K562 (cell line): ENCODE measurements at regions not wholly inside any gene's neighbourhood (a gene's known extent, or its start where the extent isn't known, plus 50 kb on each side); places are given as distances from the start of the nearest gene placed in this dataset.

Source experiments
- ATAC-seq: fragments of 200-7000 bp; cut with Tn5 transposase; 3 replicates; pipeline ENCODE4 v1.9.1; 2020; ENCODE audit warnings: moderate library complexity
- BruUV-seq: library from RNA; stranded (reverse); fragments of 400-500 nt; replicated peaks from 2 replicates; lab custom pipeline; 2021; lab: Mats Ljungman, UMichigan
- CTCF ChIA-PET: fragments of 300-600 bp; formaldehyde crosslinking; extraction: SDS; loops from one replicate; lab custom pipeline; 2021; ENCODE audit warnings: low intra/inter-chr PET ratio; lab: Yijun Ruan, JAX
- POLR2A ChIA-PET: fragments of 300-600, 350-650 bp; sonication (Branson Sonifier 250); formaldehyde crosslinking; extraction: SDS; loops from one replicate; lab custom pipeline; 2021; ENCODE audit warnings: antibody characterized with exemption, inconsistent platforms; lab: Yijun Ruan, JAX
- DNase-seq, 4 experiments: peaks; one replicate each; pipeline versions ENCODE4 v3.0.0 to v3.0.0-alpha.2; 2011 to 2018; ENCODE audit warnings: low spot score in 3 of 4, mixed read lengths in 3 of 4; ENCODE audit errors: extremely low read depth in 1 of 4
- FAIRE-seq: peaks from 2 replicates; lab custom pipeline; 2011; peaks lifted over from hg19 to GRCh38; lab: Jason Lieb, UNC
- H2AFZ ChIP-seq: 2 replicates; pipeline ENCODE4 v1.6.0; 2011; ENCODE audit warnings: low read depth, low read length, control low read depth, inconsistent platforms
- H3K27ac ChIP-seq: fragments of 200-600 bp; 3 replicates; pipeline ENCODE4 v1.8.0; 2011; ENCODE audit warnings: low read depth, mild to moderate bottlenecking, control low read depth, inconsistent platforms, low read length, moderate library complexity, mixed read lengths; ENCODE audit errors: extremely low read depth
- H3K27me3 ChIP-seq, 2 experiments: fragments of 300-600 bp in 1 of 2; 2 replicates in 1 of 2; 3 replicates in 1 of 2; pipeline versions ENCODE4 v1.6.0 to v1.8.0; 2011; ENCODE audit warnings: inconsistent platforms in 2 of 2, low read length in 2 of 2, mild to moderate bottlenecking in 1 of 2, mixed read lengths in 1 of 2, moderate library complexity in 1 of 2; ENCODE audit not compliant: control insufficient read depth in 2 of 2, insufficient read depth in 2 of 2
- H3K36me3 ChIP-seq: fragments of 300-600 bp; 3 replicates; pipeline ENCODE4 v1.8.0; 2011; ENCODE audit warnings: mild to moderate bottlenecking, low read length, inconsistent platforms; ENCODE audit not compliant: control insufficient read depth, insufficient read depth
- H3K4me1 ChIP-seq, 2 experiments: fragments of 200-600 bp in 1 of 2; replicated peaks in 1 of 2; 2 replicates in 1 of 2; 3 replicates in 1 of 2; pipeline versions ENCODE4 v1.5.1 to v1.8.0; 2011; ENCODE audit warnings: inconsistent platforms in 2 of 2, low read length in 2 of 2, mild to moderate bottlenecking in 1 of 2, mixed read lengths in 1 of 2, moderate library complexity in 1 of 2; ENCODE audit not compliant: control insufficient read depth in 2 of 2, insufficient read depth in 2 of 2
- H3K4me2 ChIP-seq: 2 replicates; pipeline ENCODE4 v1.6.1; 2011; ENCODE audit warnings: low read length, control low read depth, inconsistent platforms, mixed read lengths; ENCODE audit not compliant: insufficient read depth
- H3K4me3 ChIP-seq: fragments of 200-600 bp; sonication (generic), shearing (Covaris generic); 2 replicates; pipeline ENCODE4 v1.5.1; 2016; ENCODE audit warnings: control low read depth, inconsistent platforms
- H3K79me2 ChIP-seq: fragments of 200-600 bp; 3 replicates; pipeline ENCODE4 v1.8.0; 2011; ENCODE audit warnings: low read length, inconsistent platforms; ENCODE audit not compliant: control insufficient read depth, insufficient read depth
- H3K9ac ChIP-seq, 2 experiments: 2 replicates each; pipeline versions ENCODE4 v1.6.0 to v1.6.1; 2011; ENCODE audit warnings: low read depth in 2 of 2, low read length in 2 of 2, control low read depth in 1 of 2, inconsistent platforms in 1 of 2, mild to moderate bottlenecking in 1 of 2, mixed read lengths in 1 of 2; ENCODE audit not compliant: insufficient read depth in 1 of 2
- H3K9me1 ChIP-seq: one replicate; pipeline ENCODE4 v1.6.0; 2011; ENCODE audit warnings: inconsistent platforms, mild to moderate bottlenecking, low read length, moderate library complexity; ENCODE audit not compliant: control insufficient read depth, insufficient read depth
- H3K9me3 ChIP-seq: replicated peaks from 2 replicates; pipeline ENCODE4 v1.5.1; 2011; ENCODE audit warnings: low read depth, low read length, inconsistent platforms; ENCODE audit not compliant: control insufficient read depth, insufficient read depth
- H4K20me1 ChIP-seq: replicated peaks from 2 replicates; pipeline ENCODE4 v1.6.1; 2011; ENCODE audit warnings: low read length, inconsistent platforms, mixed read lengths; ENCODE audit not compliant: control insufficient read depth, insufficient read depth
- C11orf30 ChIP-seq: fragments of 450-650 bp; IDR thresholded peaks from 2 replicates; pipeline ENCODE4 v1.6.1; 2016; ENCODE audit warnings: low read depth, mild to moderate bottlenecking
- CXXC5 ChIP-seq: fragments of 250-450 bp; sonication (Bioruptor Pico); IDR thresholded peaks from 2 replicates; pipeline ENCODE4 v1.8.0; 2022; ENCODE audit warnings: inconsistent platforms, mild to moderate bottlenecking, moderate library complexity
- GABPB1 ChIP-seq: sonication (generic); formaldehyde crosslinking; IDR thresholded peaks from 2 replicates; pipeline ENCODE4 v1.8.0; 2022; ENCODE audit warnings: mild to moderate bottlenecking, missing genetic modification reagents
- IRF2 ChIP-seq: sonication (generic); formaldehyde crosslinking; IDR thresholded peaks from 2 replicates; pipeline ENCODE4 v1.8.1; 2022; ENCODE audit warnings: mild to moderate bottlenecking, missing genetic modification reagents
- NR2C2 ChIP-seq, 2 experiments: fragments of 200-800 bp in 1 of 2; sonication (Bioruptor generic) in 1 of 2; sonication (generic) in 1 of 2; formaldehyde crosslinking in 1 of 2; IDR thresholded peaks; 2 replicates each; pipeline versions ENCODE4 v1.6.1 to v1.8.0; 2016 to 2022; ENCODE audit warnings: mild to moderate bottlenecking in 1 of 2, missing compliant biosample characterization in 1 of 2, missing genetic modification characterization in 1 of 2, missing genetic modification reagents in 1 of 2
- RAD51 ChIP-seq: fragments of 450-650 bp; IDR thresholded peaks from 2 replicates; pipeline ENCODE4 v1.7.1; 2016; ENCODE audit warnings: low read depth, mild to moderate bottlenecking, borderline replicate concordance
- SIN3A ChIP-seq, 2 experiments: fragments of 150-350 bp in 1 of 2; IDR thresholded peaks; 2 replicates each; pipeline ENCODE4 v1.6.1; 2011 to 2016; ENCODE audit warnings: borderline replicate concordance in 2 of 2, low read depth in 2 of 2, low read length in 2 of 2, mild to moderate bottlenecking in 2 of 2, moderate library complexity in 2 of 2; ENCODE audit not compliant: control insufficient read depth in 1 of 2
- SMAD1 ChIP-seq: fragments of 150-350 bp; IDR thresholded peaks from 2 replicates; pipeline ENCODE4 v1.6.1; 2014; ENCODE audit warnings: low read length, low read depth; ENCODE audit not compliant: partially characterized antibody
- TAF15 ChIP-seq: fragments of 200-400 bp; formaldehyde crosslinking; IDR thresholded peaks from 2 replicates; pipeline ENCODE4 v1.6.1; 2017; ENCODE audit warnings: mild to moderate bottlenecking, low read depth, low read length, moderate library complexity
- ZNF586 ChIP-seq: fragments of 450-650 bp; formaldehyde crosslinking; conservative IDR thresholded peaks from 2 replicates; pipeline ENCODE4 v1.4.0; 2020; ENCODE audit warnings: mild to moderate bottlenecking, moderate library complexity
- ZNF79 ChIP-seq: fragments of 250-450 bp; sonication (Bioruptor Pico); IDR thresholded peaks from 2 replicates; pipeline ENCODE4 v1.4.0; 2020; ENCODE audit warnings: low read depth, mild to moderate bottlenecking, moderate library complexity
- ZZZ3 ChIP-seq: fragments of 450-650 bp; IDR thresholded peaks from 2 replicates; pipeline ENCODE4 v1.6.1; 2016; ENCODE audit warnings: antibody characterized with exemption, mild to moderate bottlenecking, moderate library complexity
- WGBS: fragments of 100-300 bp; shearing (Covaris generic); methylation state at CpG from one replicate; pipeline ENCODE4 v1.1.6; 2016; ENCODE audit warnings: low coverage, mixed read lengths; ENCODE audit not compliant: insufficient coverage; ENCODE audit errors: missing lambda C conversion rate; 5-methylcytosine and 5-hydroxymethylcytosine counted together
- in situ Hi-C: fragments of 300-500 bp; cut with MboI; formaldehyde crosslinking; loops from 4 replicates; pipeline ENCODE4 v1.15.0; 2018; ENCODE audit warnings: inconsistent platforms, mixed read lengths
- intact Hi-C: fragments of 100-400 bp; cut with micrococcal nuclease; formaldehyde crosslinking; loops from 2 replicates; pipeline ENCODE4 v1.14.2; 2022
- TF ChIP-seq, protein P1 (sequence below): sonication (generic); formaldehyde crosslinking; IDR thresholded peaks from 2 replicates; pipeline ENCODE4 v1.8.1; 2023; ENCODE audit warnings: missing genetic modification reagents, mild to moderate bottlenecking, borderline replicate concordance

DNA sequence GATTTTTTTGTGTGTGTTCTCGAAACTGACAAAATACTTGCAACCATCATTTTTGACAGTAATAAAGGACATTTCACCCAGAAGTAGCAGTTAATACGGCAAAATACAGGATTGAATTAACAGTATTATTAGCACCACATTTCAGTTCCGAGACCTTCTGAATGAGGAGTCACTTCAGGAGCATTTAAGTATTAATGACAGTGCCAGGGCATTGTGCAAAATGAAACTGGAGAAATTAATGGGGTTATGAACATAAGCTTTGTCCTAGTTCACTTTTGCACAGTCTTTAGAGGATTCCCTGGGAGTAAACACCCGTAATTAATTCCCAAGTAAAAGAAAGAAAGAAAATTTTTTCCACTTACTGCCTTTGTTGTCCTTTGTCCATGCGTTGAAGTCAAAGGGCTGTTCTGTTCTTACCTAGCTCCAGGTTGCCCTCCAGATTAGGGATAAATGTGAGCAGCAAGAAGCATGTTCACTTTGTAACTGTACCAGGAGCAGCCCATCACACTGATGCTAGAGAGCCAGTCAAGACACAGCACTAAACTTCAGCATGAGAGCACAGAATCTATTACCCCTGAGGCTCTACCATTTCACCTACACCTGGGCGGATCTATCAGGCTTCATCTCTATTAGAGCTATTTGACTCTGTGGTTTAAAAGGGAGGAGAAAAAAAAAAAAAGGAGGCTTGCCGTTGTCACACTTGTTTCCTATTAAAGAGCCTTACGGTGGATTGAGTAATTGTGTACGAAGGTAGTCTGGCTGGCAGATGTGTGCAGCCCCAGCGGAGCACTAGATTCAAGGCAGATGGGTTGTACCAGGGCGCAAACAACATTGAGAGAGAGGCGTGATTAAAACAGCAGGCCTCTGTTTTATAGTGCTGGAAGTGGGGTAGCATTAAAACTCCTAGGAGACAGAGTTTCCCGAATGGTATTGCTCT is 297.8 kb upstream of the SEMA3A start:
- Histone ChIP-seq H3K4me1 (no peaks in the 10 kb centered on the region), H3K27ac (no peak overlapping the region), H3K36me3 (no peaks in the 10 kb centered on the region), H3K9me1 (no peaks in the 10 kb centered on the region), H3K79me2 (no peaks in the 10 kb centered on the region), H4K20me1 (no peaks in the 10 kb centered on the region), H3K9ac (no peak overlapping the region), H3K4me3 (no peak overlapping the region), H3K9me3 (no peaks in the 10 kb centered on the region), H2AFZ (no peak overlapping the region)
- FAIRE-seq, result no peak
- no peak for ATAC-seq
- CTCF ChIA-PET, result interaction anchor here (1.2 to 3.6 kb wide), 2 partner anchors 526 to 530 kb away, joined by 3 to 38 read pairs; no protein-coding TSS in a partner anchor
- no TSS peak for BruUV-seq
- 5% methylated on average over 13 of the region's 13 CpGs for WGBS
- TF ChIP-seq ZZZ3 (no peak), NR2C2 (CRISPR knock-in tag; IDR thresholded peaks at IDR 0.05) (no peak), NR2C2 (tag; IDR thresholded peaks at IDR 0.05) (no peak), IRF2 (CRISPR knock-in tag) (no peak), GABPB1 (CRISPR knock-in tag) (no peak), SMAD1 (no peak), SIN3A (IDR thresholded peaks at IDR 0.05; ENCODE audit: borderline replicate concordance in 2 of 2, control insufficient read depth in 1 of 2, low read depth in 2 of 2, low read length in 2 of 2) (no peak), RAD51 (no peak), TAF15 (no peak), ZNF79 (no peak), CXXC5 (CRISPR knock-in tag) (no peak), C11orf30 (no peak), ZNF586 (CRISPR knock-in tag) (no peak)
- TF ChIP-seq, protein P1, sequence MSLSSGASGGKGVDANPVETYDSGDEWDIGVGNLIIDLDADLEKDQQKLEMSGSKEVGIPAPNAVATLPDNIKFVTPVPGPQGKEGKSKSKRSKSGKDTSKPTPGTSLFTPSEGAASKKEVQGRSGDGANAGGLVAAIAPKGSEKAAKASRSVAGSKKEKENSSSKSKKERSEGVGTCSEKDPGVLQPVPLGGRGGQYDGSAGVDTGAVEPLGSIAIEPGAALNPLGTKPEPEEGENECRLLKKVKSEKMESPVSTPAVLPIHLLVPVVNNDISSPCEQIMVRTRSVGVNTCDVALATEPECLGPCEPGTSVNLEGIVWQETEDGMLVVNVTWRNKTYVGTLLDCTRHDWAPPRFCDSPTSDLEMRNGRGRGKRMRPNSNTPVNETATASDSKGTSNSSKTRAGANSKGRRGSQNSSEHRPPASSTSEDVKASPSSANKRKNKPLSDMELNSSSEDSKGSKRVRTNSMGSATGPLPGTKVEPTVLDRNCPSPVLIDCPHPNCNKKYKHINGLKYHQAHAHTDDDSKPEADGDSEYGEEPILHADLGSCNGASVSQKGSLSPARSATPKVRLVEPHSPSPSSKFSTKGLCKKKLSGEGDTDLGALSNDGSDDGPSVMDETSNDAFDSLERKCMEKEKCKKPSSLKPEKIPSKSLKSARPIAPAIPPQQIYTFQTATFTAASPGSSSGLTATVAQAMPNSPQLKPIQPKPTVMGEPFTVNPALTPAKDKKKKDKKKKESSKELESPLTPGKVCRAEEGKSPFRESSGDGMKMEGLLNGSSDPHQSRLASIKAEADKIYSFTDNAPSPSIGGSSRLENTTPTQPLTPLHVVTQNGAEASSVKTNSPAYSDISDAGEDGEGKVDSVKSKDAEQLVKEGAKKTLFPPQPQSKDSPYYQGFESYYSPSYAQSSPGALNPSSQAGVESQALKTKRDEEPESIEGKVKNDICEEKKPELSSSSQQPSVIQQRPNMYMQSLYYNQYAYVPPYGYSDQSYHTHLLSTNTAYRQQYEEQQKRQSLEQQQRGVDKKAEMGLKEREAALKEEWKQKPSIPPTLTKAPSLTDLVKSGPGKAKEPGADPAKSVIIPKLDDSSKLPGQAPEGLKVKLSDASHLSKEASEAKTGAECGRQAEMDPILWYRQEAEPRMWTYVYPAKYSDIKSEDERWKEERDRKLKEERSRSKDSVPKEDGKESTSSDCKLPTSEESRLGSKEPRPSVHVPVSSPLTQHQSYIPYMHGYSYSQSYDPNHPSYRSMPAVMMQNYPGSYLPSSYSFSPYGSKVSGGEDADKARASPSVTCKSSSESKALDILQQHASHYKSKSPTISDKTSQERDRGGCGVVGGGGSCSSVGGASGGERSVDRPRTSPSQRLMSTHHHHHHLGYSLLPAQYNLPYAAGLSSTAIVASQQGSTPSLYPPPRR (CRISPR knock-in tag), result no peak
- TF ChIP-seq, all 486 proteins: peak for 0
- Histone ChIP-seq H3K4me2 (no peak overlapping the region), H3K27me3 (no peaks in the 10 kb centered on the region)
- in situ Hi-C loops, result loop anchor here (10.0 kb wide), 1 partner anchor 522 kb away; no protein-coding TSS in a partner anchor
- no peak for DNase-seq
- intact Hi-C loops, result loop anchor here (10.0 kb wide), 1 partner anchor 422 kb away; no protein-coding TSS in a partner anchor
- POLR2A ChIA-PET, result no interaction called here
